A673 (cell line): ENCODE measurements at regions not wholly inside any gene's neighbourhood (a gene's known extent, or its start where the extent isn't known, plus 50 kb on each side); places are given as distances from the start of the nearest gene placed in this dataset.

Source experiments
- CTCF ChIP-seq: fragments of 300-800, 200-600 bp; sonication (generic); conservative IDR thresholded peaks from 2 replicates; pipeline ENCODE4 v1.5.1; 2017; ENCODE audit warnings: low read depth, mild to moderate bottlenecking, antibody characterized with exemption, low read length, moderate library complexity, mixed read lengths
- EZH2 ChIP-seq: fragments of 200-600 bp; sonication (generic); IDR thresholded peaks from 2 replicates; pipeline ENCODE4 v1.6.1; 2017; ENCODE audit warnings: borderline replicate concordance, low read depth, mild to moderate bottlenecking, mixed read lengths, antibody characterized with exemption, low read length; ENCODE audit not compliant: poor library complexity, severe bottlenecking

GRCh38 chr9:36734737-36735136 lies 162.0 kb downstream of the MELK start:
- no peak for TF ChIP-seq CTCF
- no peak for TF ChIP-seq EZH2
